Activated naive CD8-positive, alpha-beta T cell (primary cell): ENCODE measurements at regions not wholly inside any gene's neighbourhood (a gene's known extent, or its start where the extent isn't known, plus 50 kb on each side); places are given as distances from the start of the nearest gene placed in this dataset.

ENCODE experiments used
- H3K27ac Mint-ChIP-seq: one replicate; pipeline ENCODE4 v1.8.0; 2021; ENCODE audit warnings: mixed read lengths
- H3K27me3 Mint-ChIP-seq: one replicate; pipeline ENCODE4 v1.8.0; 2021; ENCODE audit warnings: mixed read lengths
- H3K36me3 Mint-ChIP-seq: one replicate; pipeline ENCODE4 v1.8.0; 2021; ENCODE audit warnings: mixed read lengths
- H3K4me1 Mint-ChIP-seq: one replicate; pipeline ENCODE4 v1.8.0; 2021; ENCODE audit warnings: low read depth, mixed read lengths
- H3K4me3 Mint-ChIP-seq: one replicate; pipeline ENCODE4 v1.8.0; 2021; ENCODE audit warnings: mild to moderate bottlenecking, mixed read lengths
- H3K9me3 Mint-ChIP-seq: one replicate; pipeline ENCODE4 v1.8.0; 2021; ENCODE audit warnings: low read depth, mixed read lengths

DNA sequence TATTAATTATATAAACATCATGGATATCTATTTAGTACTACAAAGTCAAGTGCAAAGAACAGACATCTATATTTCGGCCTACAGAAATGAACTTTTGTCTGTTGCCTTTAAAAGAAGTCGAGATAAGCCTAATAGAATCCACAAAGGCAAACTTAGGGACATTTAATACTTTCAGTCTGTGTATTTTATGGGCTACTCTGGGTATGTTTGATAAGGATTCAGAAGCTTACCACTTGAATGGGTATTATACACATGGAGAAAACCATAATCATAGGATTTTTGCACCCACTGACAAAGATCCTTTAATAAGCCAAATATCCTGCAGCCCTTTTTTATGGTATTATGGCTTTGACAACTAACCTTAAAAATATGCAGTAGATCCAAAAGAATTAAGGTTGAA lies 224.8 kb downstream of the LMO4 start:
- Mint-ChIP-seq H3K27me3 (no peaks in the 10 kb centered on the region), H3K4me3 (no peak overlapping the region), H3K4me1 (no peaks in the 10 kb centered on the region), H3K9me3 (no peaks in the 10 kb centered on the region), H3K36me3 (no peaks in the 10 kb centered on the region), H3K27ac (no peak overlapping the region)

DNA sequence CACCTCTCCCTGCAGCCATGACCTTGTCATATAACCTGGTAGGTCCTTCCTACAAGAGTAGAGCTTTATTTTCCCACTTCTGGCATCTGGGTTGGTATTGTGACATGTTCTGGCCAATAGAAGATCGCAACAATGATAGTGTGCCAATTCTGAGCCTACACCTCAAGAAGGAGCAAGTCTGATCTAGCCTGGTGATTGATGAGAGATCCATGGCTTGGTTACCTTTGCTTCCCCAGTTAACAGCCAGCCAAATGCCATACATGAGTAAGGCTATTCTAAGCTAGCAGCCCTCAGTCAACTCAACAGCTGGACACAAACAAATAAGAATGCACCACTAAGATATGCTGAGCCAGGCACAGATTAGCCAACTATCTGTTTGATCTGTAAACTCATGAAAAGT lies 226.7 kb downstream of the LMO4 start:
- Mint-ChIP-seq H3K4me1 (no peaks in the 10 kb centered on the region), H3K36me3 (no peaks in the 10 kb centered on the region), H3K4me3 (no peak overlapping the region), H3K9me3 (no peaks in the 10 kb centered on the region), H3K27ac (no peak overlapping the region), H3K27me3 (no peaks in the 10 kb centered on the region)

DNA sequence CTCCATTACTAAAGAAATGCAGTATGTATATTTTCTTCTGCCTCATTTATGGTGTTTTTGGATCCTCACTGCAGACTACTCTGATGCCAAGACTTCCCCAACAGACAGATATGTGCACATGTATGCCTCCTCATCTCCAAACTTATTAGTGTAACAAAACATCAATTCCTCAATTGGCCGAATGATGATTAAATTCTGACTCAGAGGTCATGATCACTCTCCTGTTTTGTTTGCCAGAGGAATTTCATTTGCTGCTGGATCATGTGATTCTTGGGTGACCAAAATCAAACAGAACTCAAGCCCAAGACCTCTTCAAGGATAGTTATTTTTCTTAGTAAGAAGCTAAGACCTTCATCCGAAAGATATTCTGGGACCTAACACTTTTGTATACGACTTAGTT lies 227.6 kb downstream of the LMO4 start:
- Mint-ChIP-seq H3K4me3 (no peak overlapping the region), H3K36me3 (no peaks in the 10 kb centered on the region), H3K4me1 (no peaks in the 10 kb centered on the region), H3K9me3 (no peaks in the 10 kb centered on the region), H3K27me3 (no peaks in the 10 kb centered on the region), H3K27ac (no peak overlapping the region)

- no peak overlapping the region for H3K4me3 Mint-ChIP-seq
- no peaks in the 10 kb centered on the region for H3K9me3 Mint-ChIP-seq
- no peak overlapping the region for H3K27ac Mint-ChIP-seq
- no peaks in the 10 kb centered on the region for H3K36me3 Mint-ChIP-seq
- H3K4me1 Mint-ChIP-seq = no peaks in the 10 kb centered on the region
- no peaks in the 10 kb centered on the region for H3K27me3 Mint-ChIP-seq
Observed at GRCh38 chr1:87558921-87559320, 230.2 kb downstream of the LMO4 start.

DNA sequence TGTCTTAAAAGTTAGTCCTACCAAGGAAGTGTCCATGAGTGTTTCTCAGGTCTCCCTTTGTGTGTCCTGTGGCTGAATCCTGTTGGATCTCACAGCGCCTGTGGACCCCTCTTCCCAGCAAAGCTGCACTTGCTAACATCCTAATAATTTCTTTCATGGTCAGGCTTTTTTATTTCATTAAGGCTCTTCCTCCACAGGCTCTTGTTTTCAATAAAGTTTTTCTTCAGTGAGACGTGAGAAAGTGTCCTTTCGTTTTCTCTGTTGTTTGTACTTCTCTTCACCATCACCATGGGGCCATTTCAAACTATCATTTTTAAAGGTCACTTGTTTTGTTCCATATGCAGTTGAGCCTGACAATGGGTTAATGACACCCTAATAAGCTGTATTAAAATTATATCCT lies 231.5 kb downstream of the LMO4 start:
- Mint-ChIP-seq H3K27me3 (no peaks in the 10 kb centered on the region), H3K36me3 (no peaks in the 10 kb centered on the region), H3K4me1 (no peaks in the 10 kb centered on the region), H3K27ac (no peak overlapping the region), H3K9me3 (no peaks in the 10 kb centered on the region), H3K4me3 (no peak overlapping the region)

DNA sequence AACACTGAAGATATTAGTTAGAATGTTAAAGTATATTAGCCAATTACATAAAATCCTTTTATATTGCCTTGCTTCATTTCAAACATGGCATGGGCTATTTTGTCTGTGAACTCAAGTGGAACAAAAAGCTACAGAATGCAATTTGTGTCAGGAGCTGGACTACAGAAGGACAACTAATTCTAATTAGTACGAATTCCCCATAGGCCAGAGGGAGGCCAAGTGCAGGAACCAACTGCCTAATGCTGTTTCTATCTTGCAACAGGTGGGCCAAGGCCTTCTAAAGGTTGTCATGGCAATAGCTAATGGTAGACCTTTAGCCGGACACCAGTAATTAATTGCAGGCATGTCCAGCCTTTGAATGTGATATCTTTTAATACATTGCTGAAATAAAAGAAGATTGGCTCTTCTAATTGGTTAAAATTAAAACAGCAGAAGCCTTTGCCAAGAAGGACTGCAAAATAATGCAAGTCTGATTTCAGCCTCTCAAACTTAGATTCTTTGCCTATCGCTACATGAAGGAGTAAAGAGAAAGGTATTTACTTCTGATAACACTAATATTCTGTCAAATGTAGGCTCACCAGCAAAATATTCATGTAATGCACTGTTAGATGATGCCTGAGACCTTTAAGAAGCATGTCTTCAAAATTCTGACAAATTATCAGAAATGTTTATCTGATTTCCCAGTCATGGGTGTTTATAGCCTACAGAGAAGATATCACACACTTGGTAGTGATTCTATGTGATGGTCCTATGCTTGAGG lies 232.1 kb downstream of the LMO4 start:
- Mint-ChIP-seq H3K27ac (no peak overlapping the region), H3K27me3 (no peaks in the 10 kb centered on the region), H3K36me3 (no peaks in the 10 kb centered on the region), H3K9me3 (no peaks in the 10 kb centered on the region), H3K4me3 (no peak overlapping the region), H3K4me1 (no peaks in the 10 kb centered on the region)

GRCh38 chr1:87563211-87563610 lies 234.5 kb downstream of the LMO4 start:
- Mint-ChIP-seq H3K4me1 (no peaks in the 10 kb centered on the region), H3K27ac (no peak overlapping the region), H3K9me3 (no peaks in the 10 kb centered on the region), H3K4me3 (no peak overlapping the region), H3K36me3 (no peaks in the 10 kb centered on the region), H3K27me3 (peaks cover 4% of the 10 kb centered on the region)

- Mint-ChIP-seq H3K27me3 (peaks cover 4% of the 10 kb centered on the region), H3K27ac (no peak overlapping the region), H3K36me3 (no peaks in the 10 kb centered on the region), H3K4me1 (no peaks in the 10 kb centered on the region), H3K9me3 (no peaks in the 10 kb centered on the region), H3K4me3 (no peak overlapping the region)
Observed at GRCh38 chr1:87565861-87566260, 237.2 kb downstream of the LMO4 start.

GRCh38 chr1:87568005-87568404 lies 239.3 kb downstream of the LMO4 start:
- peaks cover 5% of the 10 kb centered on the region for H3K27me3 Mint-ChIP-seq
- H3K4me3 Mint-ChIP-seq = no peak overlapping the region
- no peaks in the 10 kb centered on the region for H3K9me3 Mint-ChIP-seq
- no peak overlapping the region for H3K27ac Mint-ChIP-seq
- H3K4me1 Mint-ChIP-seq = no peaks in the 10 kb centered on the region
- H3K36me3 Mint-ChIP-seq = no peaks in the 10 kb centered on the region

GRCh38 chr1:87568911-87569310 lies 240.2 kb downstream of the LMO4 start:
- no peaks in the 10 kb centered on the region for H3K36me3 Mint-ChIP-seq
- H3K4me1 Mint-ChIP-seq = no peaks in the 10 kb centered on the region
- no peak overlapping the region for H3K4me3 Mint-ChIP-seq
- no peak overlapping the region for H3K27ac Mint-ChIP-seq
- H3K27me3 Mint-ChIP-seq = peaks cover 5% of the 10 kb centered on the region
- H3K9me3 Mint-ChIP-seq = no peaks in the 10 kb centered on the region

- Mint-ChIP-seq H3K27me3 (peaks cover 5% of the 10 kb centered on the region), H3K27ac (no peak overlapping the region), H3K4me1 (no peaks in the 10 kb centered on the region), H3K36me3 (no peaks in the 10 kb centered on the region), H3K9me3 (no peaks in the 10 kb centered on the region), H3K4me3 (no peak overlapping the region)
Observed at GRCh38 chr1:87572008-87572407, 243.3 kb downstream of the LMO4 start.

- Mint-ChIP-seq H3K36me3 (no peaks in the 10 kb centered on the region), H3K4me1 (no peaks in the 10 kb centered on the region), H3K27ac (no peak overlapping the region), H3K27me3 (peaks cover 1% of the 10 kb centered on the region), H3K4me3 (no peak overlapping the region), H3K9me3 (no peaks in the 10 kb centered on the region)
Observed at GRCh38 chr1:87572891-87573290, 244.2 kb downstream of the LMO4 start.

DNA sequence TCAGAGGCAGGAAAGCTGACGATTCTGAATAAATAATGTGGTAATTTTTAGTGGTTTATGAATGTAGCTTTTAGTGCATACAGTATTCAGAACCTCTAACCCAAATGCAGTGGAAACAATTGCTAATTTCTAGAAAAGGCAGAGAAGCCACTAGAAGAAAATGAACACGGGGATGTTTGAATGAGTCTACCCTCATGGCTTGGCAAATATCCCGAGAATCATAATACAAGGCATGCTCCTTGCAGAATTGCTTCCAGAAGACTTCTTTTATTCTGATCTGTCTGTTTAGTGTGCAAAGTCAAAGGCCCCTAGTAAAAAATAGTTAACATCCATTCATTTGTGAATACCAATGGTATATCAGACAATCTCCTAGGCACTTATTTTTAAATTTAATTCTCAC lies 246.8 kb downstream of the LMO4 start:
- Mint-ChIP-seq H3K4me1 (no peaks in the 10 kb centered on the region), H3K36me3 (no peaks in the 10 kb centered on the region), H3K4me3 (no peak overlapping the region), H3K9me3 (no peaks in the 10 kb centered on the region), H3K27ac (no peak overlapping the region), H3K27me3 (peaks cover 4% of the 10 kb centered on the region)

DNA sequence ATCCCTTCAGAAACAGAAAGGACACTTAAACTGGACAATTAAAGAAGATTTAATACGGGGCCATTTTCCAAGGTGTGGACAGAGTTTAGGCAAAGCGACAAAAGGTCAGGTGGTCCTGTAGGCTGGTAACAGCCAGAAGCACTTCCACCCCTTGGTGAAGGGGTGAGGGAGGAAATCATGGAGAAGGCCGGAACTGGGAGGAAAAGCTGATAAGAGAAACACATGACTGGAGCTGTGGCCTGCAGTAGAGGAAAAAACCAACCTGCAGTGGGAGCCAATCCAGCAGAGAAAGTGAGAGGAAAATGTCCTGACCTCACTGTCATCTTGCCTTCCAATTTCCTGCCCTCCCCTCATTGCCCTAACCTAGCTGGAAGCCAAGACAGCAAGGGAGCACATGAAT lies 249.8 kb downstream of the LMO4 start:
- Mint-ChIP-seq H3K27ac (no peak overlapping the region), H3K36me3 (no peaks in the 10 kb centered on the region), H3K27me3 (peaks cover 3% of the 10 kb centered on the region), H3K9me3 (no peaks in the 10 kb centered on the region), H3K4me1 (no peaks in the 10 kb centered on the region), H3K4me3 (no peak overlapping the region)

DNA sequence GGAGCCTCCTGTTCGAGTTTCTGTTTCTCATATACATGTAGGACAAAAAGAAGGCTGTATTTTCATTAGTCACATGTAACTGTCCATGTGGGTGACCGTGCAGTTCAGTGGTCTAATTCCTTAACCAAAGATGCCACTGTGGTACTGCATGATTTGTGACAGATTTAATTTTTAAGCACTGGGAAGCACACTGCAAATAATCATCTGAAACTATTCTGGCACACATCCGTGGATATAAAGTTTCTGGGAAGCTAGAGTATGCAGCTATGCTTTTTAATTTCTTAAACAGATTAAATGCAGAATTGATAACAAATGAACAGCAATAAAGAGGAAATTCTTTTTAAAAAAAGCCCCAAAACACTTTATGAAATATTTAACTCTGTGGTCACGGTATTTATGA lies 254.8 kb downstream of the LMO4 start:
- no peaks in the 10 kb centered on the region for H3K36me3 Mint-ChIP-seq
- H3K4me1 Mint-ChIP-seq = no peaks in the 10 kb centered on the region
- H3K4me3 Mint-ChIP-seq = no peak overlapping the region
- H3K9me3 Mint-ChIP-seq = no peaks in the 10 kb centered on the region
- no peak overlapping the region for H3K27ac Mint-ChIP-seq
- peaks cover 3% of the 10 kb centered on the region for H3K27me3 Mint-ChIP-seq

DNA sequence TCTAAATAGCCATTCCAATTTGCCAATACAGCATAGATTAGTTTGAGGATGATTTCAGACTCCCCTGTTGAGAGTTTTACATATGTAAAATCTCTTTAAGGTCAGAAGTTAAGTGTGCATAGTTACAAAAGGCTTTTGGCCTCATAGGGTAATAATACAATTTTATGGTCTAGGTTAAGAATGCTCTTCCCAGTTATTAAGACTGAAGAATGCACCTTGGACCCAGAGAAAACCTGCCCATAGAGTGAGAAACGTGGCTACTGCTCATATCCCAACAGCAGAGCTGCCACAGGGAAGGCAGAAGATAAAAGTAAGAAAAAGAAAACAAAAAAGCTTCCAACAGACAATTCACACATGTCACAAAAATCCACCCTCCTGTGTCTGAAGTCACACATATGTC lies 255.9 kb downstream of the LMO4 start:
- Mint-ChIP-seq H3K4me1 (no peaks in the 10 kb centered on the region), H3K9me3 (no peaks in the 10 kb centered on the region), H3K36me3 (no peaks in the 10 kb centered on the region), H3K27ac (no peak overlapping the region), H3K27me3 (no peaks in the 10 kb centered on the region), H3K4me3 (no peak overlapping the region)
